Tibial nerve (tissue), 3 donors: ENCODE measurements at regions not wholly inside any gene's neighbourhood (a gene's known extent, or its start where the extent isn't known, plus 50 kb on each side); places are given as distances from the start of the nearest gene placed in this dataset.

ENCODE experiments used
- POLR2A ChIP-seq, 2 donors: fragments of 450-650 bp; IDR thresholded peaks; one replicate each; pipeline ENCODE4 v1.6.1; 2017; ENCODE audit warnings: antibody characterized with exemption in 2 of 2, mild to moderate bottlenecking in 2 of 2, moderate library complexity in 2 of 2
- TF ChIP-seq, protein P1 (sequence below), 5 experiments: fragments of 200-600 bp in 3 of 5; fragments of 450-650 bp in 2 of 5; sonication (generic) in 3 of 5; IDR thresholded peaks; one replicate each; pipeline ENCODE4 v1.5.1; 2016 to 2019; ENCODE audit warnings: antibody characterized with exemption in 5 of 5, mild to moderate bottlenecking in 3 of 5, moderate library complexity in 2 of 5

- TF ChIP-seq, protein P1, sequence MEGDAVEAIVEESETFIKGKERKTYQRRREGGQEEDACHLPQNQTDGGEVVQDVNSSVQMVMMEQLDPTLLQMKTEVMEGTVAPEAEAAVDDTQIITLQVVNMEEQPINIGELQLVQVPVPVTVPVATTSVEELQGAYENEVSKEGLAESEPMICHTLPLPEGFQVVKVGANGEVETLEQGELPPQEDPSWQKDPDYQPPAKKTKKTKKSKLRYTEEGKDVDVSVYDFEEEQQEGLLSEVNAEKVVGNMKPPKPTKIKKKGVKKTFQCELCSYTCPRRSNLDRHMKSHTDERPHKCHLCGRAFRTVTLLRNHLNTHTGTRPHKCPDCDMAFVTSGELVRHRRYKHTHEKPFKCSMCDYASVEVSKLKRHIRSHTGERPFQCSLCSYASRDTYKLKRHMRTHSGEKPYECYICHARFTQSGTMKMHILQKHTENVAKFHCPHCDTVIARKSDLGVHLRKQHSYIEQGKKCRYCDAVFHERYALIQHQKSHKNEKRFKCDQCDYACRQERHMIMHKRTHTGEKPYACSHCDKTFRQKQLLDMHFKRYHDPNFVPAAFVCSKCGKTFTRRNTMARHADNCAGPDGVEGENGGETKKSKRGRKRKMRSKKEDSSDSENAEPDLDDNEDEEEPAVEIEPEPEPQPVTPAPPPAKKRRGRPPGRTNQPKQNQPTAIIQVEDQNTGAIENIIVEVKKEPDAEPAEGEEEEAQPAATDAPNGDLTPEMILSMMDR (IDR thresholded peaks at IDR 0.05): no peak
- TF ChIP-seq POLR2A (IDR thresholded peaks at IDR 0.05): no peak
Observed at GRCh38 chr16:25340973-25341372, 83.3 kb upstream of the ZKSCAN2 start.
